HL-60/S4 treated with phorbol 12-myristate 13-acetate at 8.2 ng/mL for 4 days and 3 days (cell line): ENCODE measurements at regions not wholly inside any gene's neighbourhood (a gene's known extent, or its start where the extent isn't known, plus 50 kb on each side); places are given as distances from the start of the nearest gene placed in this dataset.

ENCODE experiments used
- in situ Hi-C: fragments of 300-500 bp; cut with MboI; formaldehyde crosslinking; loops from 2 replicates; pipeline ENCODE4 v1.15.0; 2022; ENCODE audit warnings: low sequenced_read_pairs

DNA sequence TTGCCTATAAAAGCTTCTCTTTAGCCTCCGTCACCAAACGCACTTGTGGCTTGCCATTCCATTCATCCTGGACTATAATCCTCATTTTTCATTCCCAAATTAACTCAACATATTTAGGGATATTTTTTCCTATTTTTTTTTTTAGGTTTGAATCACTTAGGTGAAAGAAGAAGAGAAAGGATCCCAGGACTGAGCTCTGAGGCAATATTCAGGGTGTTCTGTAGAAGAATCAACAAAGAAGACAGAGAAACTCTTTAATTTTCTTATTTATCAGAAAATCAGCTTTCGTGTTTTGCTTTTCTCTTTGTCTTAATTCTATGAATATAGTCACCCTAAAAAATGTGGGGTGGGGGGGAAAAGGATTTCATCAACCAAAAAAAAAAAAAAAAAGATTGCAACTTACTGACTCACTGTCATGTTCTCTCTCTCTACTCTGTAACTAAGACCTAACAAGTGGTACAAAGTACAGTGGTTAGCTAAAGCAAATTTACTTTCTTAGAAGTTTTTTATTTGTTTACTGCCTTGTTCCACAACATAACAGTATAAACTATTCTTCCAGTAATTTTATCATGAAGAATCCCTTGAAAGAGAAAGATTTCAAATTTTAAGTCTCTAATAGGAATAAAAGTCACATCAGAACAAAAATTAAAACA is 272.0 kb downstream of the DHX15 start:
- in situ Hi-C loops: no loop called here

DNA sequence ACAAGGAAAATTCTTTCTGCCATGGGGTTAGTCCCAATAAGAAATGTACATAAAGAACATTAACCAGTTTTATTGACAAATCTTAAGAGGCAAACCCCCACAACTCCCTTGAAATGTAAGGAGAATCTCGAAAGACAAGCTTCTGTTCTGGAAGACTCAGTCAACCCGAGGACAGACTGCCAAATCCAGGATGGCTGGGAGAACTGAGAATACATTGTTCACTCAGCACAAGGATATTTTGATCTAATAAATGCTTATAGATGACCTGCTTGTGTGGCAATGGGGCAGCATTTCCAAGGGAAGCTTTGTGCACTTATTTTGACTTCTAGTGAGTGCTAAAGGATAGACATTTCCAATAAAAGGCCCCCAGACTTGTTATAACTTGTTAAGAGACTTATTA is 280.4 kb downstream of the DHX15 start:
- in situ Hi-C loops: no loop called here

- in situ Hi-C loops: no loop called here
These were observed 285.4 kb downstream of the DHX15 start for GRCh38 chr4:24298911-24299310.

- in situ Hi-C loops: no loop called here
These were observed 297.3 kb downstream of the DHX15 start for GRCh38 chr4:24287096-24287495.

DNA sequence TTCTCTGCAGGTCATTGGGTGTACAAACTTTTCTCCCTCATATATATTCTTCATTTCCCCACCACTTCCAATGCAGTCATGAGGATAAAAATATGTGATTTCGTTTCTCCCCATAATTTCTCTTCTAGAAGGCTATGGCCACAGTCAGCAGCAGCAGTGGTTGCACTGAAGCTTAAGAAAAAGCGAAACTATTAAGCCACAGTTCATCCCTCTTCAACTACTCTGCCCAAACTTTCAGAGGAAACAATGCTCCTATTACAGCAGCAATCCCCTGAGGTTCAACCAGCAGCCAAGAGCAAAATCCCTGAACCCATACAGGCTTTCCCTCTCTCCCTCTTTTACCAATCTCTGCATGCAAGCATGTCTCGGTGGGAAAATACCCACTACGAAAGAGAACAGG is 298.6 kb downstream of the DHX15 start:
- in situ Hi-C loops: no loop called here

- in situ Hi-C loops: no loop called here
These were observed 301.9 kb downstream of the DHX15 start for GRCh38 chr4:24282446-24282845.

GRCh38 chr4:24279911-24280375 is 304.4 kb downstream of the DHX15 start:
- in situ Hi-C loops: no loop called here

DNA sequence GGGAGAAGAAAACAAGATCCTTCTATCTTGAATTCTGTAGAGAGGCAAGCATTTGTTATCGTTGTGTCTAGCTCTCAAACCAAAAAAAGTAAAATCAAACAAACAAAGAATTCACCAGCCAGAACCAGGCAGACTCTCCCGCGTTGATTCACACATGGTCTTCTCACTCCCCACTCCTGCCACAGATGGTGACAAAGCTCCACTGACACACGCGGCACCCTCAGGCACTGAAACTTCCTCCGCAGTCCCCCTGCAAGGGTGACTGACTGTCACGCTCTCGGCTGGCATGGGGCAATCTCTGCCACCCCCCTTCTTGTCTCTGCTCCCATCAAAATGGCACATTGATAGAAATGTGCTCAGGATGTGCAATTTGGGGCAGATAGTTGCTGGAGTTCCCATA is 304.9 kb downstream of the DHX15 start:
- in situ Hi-C loops: no loop called here

DNA sequence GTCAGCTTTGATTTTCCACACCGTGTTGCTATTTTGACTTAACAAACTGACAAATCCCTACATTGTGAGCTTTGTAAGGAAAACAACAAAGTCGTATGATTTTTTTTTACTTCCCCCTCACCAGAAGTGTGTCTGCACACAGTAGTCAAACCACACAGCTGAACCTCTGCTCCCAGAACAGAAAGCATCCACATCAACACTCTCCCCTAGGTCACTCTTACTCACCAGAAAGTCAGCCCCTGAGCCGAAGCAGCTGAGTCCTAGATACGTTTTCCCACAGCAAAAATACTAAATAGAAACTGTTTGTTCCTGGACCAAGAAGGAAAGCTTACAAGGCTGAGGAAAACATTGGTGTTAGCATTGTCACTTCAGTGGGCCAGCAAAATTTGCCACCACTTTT is 305.7 kb downstream of the DHX15 start:
- in situ Hi-C loops: no loop called here

GRCh38 chr4:24274381-24274941 is 309.9 kb downstream of the DHX15 start:
- in situ Hi-C loops: no loop called here

DNA sequence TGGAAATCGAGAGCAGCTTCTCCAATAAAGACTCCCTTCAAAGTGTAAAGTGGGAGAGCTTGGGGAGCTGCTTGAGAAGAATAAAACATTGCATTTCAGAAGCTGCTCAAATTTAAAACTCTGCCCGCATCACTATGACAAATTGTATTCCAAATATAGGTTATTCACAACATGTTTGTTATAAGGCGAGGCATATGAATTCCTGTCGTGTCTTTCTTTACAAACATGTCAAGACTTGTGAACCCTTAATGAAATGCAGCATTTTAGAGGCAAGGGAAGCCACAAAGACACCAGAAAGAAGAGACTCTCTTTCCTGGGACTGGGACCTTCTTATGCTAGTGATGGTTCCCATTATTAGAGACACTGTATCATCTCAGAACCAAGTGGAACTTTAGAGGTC is 311.2 kb downstream of the DHX15 start:
- in situ Hi-C loops: no loop called here

- in situ Hi-C loops: no loop called here
These were observed 317.2 kb downstream of the DHX15 start for GRCh38 chr4:24266951-24267722.

DNA sequence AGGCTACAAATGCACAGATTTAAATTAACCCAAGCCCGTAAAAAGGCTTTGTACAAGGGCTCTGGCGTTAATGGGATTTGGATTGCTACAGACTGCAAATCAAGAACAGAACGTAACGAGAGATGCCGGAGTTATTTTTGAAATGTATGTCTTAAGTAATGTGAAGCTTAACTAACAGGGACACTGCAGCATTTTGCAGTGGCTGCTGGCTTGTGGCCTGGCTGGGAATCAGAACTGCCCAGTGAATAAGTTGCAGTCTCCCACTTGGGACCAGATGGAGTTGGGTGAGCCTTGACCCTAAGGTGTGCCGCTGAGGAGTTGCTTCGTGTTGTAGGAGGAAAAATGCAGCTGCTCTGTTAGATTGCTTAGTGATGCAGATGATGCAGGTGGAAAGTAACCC is 318.4 kb downstream of the DHX15 start:
- in situ Hi-C loops: no loop called here

DNA sequence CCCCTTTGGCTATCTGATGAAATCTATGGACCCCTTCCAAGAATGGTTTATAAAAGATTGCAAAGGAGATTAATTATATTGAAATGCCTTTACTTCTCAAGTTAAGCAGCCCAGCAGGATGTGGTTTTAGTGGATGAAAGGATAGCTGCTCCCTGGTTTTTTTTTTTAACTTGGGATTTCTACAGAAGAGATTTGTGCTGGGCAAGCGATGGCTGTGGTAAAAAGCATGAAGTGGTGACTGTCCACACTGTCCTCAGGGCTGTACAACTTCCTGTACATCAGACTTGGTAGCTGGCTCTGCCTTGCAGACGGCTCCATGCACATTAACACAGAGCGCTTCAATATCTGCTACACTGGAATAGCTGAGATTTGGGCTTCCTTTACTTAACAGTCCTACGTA is 321.7 kb downstream of the DHX15 start:
- in situ Hi-C loops: no loop called here

DNA sequence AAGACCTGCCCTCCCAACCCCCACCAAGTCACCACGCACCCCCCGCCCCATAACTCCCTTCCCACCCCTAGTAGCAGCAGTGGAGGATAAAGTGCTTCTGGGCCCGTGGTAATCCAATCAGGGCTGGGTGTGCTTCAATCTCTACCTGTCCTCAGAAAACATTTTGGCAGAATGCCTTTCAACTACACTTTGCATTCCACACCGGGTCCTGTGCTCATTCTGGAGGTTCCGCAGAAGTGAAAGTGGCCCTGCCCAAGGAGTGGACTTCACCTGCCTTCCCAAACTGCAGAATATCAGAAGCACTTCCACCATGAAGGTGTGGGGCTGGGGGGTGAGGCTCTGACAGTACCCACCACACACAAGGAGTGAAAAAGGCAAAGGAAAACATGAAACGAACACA is 322.3 kb downstream of the DHX15 start:
- in situ Hi-C loops: no loop called here

DNA sequence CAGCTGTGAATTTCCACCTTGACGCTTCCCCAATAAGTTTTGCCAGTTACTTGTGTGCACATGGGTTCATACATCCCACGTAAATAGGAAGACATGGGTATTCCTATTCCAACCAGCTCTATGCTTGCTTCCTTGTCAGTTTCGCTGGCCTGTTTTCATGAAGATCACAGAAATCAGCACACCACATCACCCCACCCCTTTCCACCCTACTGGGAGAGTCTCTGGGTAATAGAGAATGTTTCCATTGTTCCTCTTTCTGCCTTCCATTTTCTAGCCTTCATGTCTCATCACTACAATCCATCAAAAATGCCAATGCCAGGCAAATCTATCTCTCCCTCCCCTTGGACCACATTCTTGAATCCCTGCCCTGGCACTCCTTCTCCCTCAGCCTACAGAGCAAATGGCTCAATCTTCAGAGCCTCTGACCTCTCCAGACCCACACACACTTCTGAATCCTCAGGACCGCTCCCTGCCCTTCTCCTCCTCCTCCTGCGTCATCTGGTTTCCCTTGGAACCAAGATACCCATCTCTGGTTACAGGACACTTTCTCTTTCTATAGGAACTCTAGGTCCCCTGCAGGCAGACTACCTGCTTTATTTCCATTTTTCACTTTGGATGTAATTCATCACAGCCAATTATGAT is 323.3 kb downstream of the DHX15 start:
- in situ Hi-C loops: no loop called here

GRCh38 chr4:24260133-24260715 is 324.1 kb downstream of the DHX15 start:
- in situ Hi-C loops: no loop called here

GRCh38 chr4:24256547-24256946 is 327.8 kb downstream of the DHX15 start:
- in situ Hi-C loops: no loop called here

GRCh38 chr4:24256066-24256465 is 328.3 kb downstream of the DHX15 start:
- in situ Hi-C loops: no loop called here

DNA sequence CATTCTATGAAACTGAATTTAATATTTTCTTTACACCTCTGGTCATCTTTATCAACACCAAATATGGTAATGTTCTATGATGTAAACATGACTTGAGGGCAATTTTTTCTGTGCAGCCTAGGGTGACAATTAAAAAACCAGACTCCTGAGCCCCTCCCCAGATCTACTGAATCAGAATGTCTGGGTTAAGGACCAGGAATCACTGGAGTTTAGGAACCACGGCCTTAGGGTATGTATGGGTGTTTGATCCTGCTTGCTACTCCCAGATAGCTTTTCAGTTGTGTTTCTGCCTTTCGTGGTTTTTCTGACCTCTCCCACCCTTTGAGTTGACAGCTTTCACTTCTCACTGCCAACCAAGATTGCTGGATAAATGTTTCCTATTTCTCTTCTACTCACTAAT is 332.2 kb downstream of the DHX15 start:
- in situ Hi-C loops: no loop called here

GRCh38 chr4:24251589-24251988 is 332.8 kb downstream of the DHX15 start:
- in situ Hi-C loops: no loop called here
